Anterior cingulate cortex (tissue), 58 donors: ENCODE measurements at regions not wholly inside any gene's neighbourhood (a gene's known extent, or its start where the extent isn't known, plus 50 kb on each side); places are given as distances from the start of the nearest gene placed in this dataset.

Experiments
- DNase-seq, 58 donors: peaks; one replicate each; lab custom pipeline; 2025; lab: John Stamatoyannopoulos, UW

- no peak for DNase-seq
Observed at GRCh38 chr10:107924458-107924857, 760.0 kb upstream of the SORCS1 start.

GRCh38 chr10:107919626-107920235 is 755.2 kb upstream of the SORCS1 start:
- DNase-seq, result no peak

GRCh38 chr10:107918171-107918570 is 753.7 kb upstream of the SORCS1 start:
- no peak for DNase-seq

GRCh38 chr10:107915215-107915610 is 750.7 kb upstream of the SORCS1 start:
- peak in 2 of 58 donors; percentile 7 to 19 for DNase-seq

- DNase-seq, result peak in 33 of 58 donors; percentile 2 to 55 (median 20)
Observed at GRCh38 chr10:107914450-107915214, 750.1 kb upstream of the SORCS1 start.

GRCh38 chr10:107913317-107914294 is 749.1 kb upstream of the SORCS1 start:
- no peak for DNase-seq

GRCh38 chr10:107901076-107901475 is 736.6 kb upstream of the SORCS1 start:
- no peak for DNase-seq

GRCh38 chr10:107900131-107900530 is 735.6 kb upstream of the SORCS1 start:
- DNase-seq, result no peak

- DNase-seq, result no peak
Observed at GRCh38 chr10:107899502-107900062, 735.1 kb upstream of the SORCS1 start.

- no peak for DNase-seq
Observed at GRCh38 chr10:107899075-107899474, 734.6 kb upstream of the SORCS1 start.

GRCh38 chr10:107898392-107898791 is 733.9 kb upstream of the SORCS1 start:
- DNase-seq, result no peak

GRCh38 chr10:107894516-107894915 is 730.0 kb upstream of the SORCS1 start:
- peak in 2 of 58 donors; percentile 2 to 18 for DNase-seq

- DNase-seq, result no peak
Observed at GRCh38 chr10:107889105-107889504, 724.6 kb upstream of the SORCS1 start.

GRCh38 chr10:107880185-107880584 is 715.7 kb upstream of the SORCS1 start:
- DNase-seq, result no peak

GRCh38 chr10:107873007-107873406 is 708.5 kb upstream of the SORCS1 start:
- no peak for DNase-seq

GRCh38 chr10:107865691-107866090 is 701.2 kb upstream of the SORCS1 start:
- no peak for DNase-seq

GRCh38 chr10:107859065-107859464 is 694.6 kb upstream of the SORCS1 start:
- no peak for DNase-seq

- DNase-seq, result no peak
Observed at GRCh38 chr10:107856047-107856315, 691.5 kb upstream of the SORCS1 start.

GRCh38 chr10:107855301-107856046 is 691.0 kb upstream of the SORCS1 start:
- no peak for DNase-seq

- no peak for DNase-seq
Observed at GRCh38 chr10:107848726-107849360, 684.3 kb upstream of the SORCS1 start.
